GM23338 (cell line): ENCODE measurements at regions not wholly inside any gene's neighbourhood (a gene's known extent, or its start where the extent isn't known, plus 50 kb on each side); places are given as distances from the start of the nearest gene placed in this dataset.

ENCODE experiments used
- EZH2 ChIP-seq: fragments of 200-600 bp; sonication (generic); IDR thresholded peaks from one replicate; pipeline ENCODE4 v1.8.0; 2017; ENCODE audit warnings: antibody characterized with exemption, mild to moderate bottlenecking, low read depth; ENCODE audit not compliant: unreplicated experiment
- STAT1 ChIP-seq: IDR thresholded peaks from one replicate; pipeline ENCODE4 v1.6.1; 2016; ENCODE audit warnings: antibody characterized with exemption; ENCODE audit not compliant: unreplicated experiment
- TF ChIP-seq, protein P1 (sequence below): fragments of 250-450 bp; sonication (Bioruptor Pico); IDR thresholded peaks from 2 replicates; pipeline ENCODE4 v1.5.0; 2020; ENCODE audit warnings: mild to moderate bottlenecking, moderate library complexity
- TF ChIP-seq, protein P2 (sequence below): IDR thresholded peaks from 2 replicates; pipeline ENCODE4 v1.6.1; 2016; ENCODE audit warnings: antibody characterized with exemption
- TF ChIP-seq, protein P3 (sequence below): IDR thresholded peaks from one replicate; pipeline ENCODE4 v1.6.1; 2018; ENCODE audit warnings: antibody characterized with exemption; ENCODE audit not compliant: unreplicated experiment

DNA sequence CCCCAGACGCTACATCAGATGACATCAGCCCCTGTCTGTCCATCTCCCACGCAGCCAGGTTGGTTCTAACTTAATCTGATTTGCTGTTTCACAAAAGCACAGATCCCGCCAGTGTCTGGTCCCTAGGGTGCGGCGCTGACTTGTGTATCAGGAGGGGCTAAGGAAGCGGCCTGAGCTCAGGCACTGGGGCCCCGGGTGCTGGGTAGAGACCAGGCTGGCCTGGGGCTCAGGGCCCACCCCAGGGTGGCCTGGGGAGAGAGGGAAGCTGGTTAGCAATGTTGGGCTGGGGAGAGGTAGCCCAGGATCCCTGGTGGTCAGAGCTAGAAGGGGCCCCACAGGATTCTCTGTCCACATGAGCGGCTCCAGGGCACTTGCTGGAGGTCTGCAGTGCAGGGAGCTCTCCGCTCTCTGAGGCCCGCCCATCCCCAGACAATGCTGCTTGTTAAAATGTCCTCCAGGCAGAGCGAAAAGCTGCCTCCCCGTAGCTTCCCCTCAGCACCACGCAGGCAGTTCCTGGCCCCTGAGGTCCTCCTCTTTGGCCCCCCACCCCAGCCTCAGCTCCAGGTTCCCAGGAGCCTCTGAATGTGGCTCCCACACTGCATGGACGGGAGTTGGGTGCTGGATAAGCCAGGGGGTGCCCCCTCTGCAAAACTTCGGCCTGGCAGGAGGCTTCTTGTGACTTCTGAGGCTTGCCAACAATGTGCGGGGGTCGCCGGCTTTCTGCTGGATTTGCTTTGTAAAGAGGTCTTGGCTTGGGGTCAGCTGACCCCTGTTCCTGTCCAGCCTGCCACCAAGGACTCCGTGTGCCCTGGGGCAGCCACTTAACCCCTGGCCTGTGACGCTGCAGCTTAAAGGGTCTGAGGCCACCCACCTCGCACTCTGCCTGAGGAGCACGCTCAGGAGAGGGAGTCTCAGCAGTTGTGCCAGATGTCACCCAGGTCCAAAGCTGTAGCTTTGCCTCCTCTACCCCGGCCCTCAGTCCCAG is 112.9 kb downstream of the CPZ start (continued):
- TF ChIP-seq, protein P1, sequence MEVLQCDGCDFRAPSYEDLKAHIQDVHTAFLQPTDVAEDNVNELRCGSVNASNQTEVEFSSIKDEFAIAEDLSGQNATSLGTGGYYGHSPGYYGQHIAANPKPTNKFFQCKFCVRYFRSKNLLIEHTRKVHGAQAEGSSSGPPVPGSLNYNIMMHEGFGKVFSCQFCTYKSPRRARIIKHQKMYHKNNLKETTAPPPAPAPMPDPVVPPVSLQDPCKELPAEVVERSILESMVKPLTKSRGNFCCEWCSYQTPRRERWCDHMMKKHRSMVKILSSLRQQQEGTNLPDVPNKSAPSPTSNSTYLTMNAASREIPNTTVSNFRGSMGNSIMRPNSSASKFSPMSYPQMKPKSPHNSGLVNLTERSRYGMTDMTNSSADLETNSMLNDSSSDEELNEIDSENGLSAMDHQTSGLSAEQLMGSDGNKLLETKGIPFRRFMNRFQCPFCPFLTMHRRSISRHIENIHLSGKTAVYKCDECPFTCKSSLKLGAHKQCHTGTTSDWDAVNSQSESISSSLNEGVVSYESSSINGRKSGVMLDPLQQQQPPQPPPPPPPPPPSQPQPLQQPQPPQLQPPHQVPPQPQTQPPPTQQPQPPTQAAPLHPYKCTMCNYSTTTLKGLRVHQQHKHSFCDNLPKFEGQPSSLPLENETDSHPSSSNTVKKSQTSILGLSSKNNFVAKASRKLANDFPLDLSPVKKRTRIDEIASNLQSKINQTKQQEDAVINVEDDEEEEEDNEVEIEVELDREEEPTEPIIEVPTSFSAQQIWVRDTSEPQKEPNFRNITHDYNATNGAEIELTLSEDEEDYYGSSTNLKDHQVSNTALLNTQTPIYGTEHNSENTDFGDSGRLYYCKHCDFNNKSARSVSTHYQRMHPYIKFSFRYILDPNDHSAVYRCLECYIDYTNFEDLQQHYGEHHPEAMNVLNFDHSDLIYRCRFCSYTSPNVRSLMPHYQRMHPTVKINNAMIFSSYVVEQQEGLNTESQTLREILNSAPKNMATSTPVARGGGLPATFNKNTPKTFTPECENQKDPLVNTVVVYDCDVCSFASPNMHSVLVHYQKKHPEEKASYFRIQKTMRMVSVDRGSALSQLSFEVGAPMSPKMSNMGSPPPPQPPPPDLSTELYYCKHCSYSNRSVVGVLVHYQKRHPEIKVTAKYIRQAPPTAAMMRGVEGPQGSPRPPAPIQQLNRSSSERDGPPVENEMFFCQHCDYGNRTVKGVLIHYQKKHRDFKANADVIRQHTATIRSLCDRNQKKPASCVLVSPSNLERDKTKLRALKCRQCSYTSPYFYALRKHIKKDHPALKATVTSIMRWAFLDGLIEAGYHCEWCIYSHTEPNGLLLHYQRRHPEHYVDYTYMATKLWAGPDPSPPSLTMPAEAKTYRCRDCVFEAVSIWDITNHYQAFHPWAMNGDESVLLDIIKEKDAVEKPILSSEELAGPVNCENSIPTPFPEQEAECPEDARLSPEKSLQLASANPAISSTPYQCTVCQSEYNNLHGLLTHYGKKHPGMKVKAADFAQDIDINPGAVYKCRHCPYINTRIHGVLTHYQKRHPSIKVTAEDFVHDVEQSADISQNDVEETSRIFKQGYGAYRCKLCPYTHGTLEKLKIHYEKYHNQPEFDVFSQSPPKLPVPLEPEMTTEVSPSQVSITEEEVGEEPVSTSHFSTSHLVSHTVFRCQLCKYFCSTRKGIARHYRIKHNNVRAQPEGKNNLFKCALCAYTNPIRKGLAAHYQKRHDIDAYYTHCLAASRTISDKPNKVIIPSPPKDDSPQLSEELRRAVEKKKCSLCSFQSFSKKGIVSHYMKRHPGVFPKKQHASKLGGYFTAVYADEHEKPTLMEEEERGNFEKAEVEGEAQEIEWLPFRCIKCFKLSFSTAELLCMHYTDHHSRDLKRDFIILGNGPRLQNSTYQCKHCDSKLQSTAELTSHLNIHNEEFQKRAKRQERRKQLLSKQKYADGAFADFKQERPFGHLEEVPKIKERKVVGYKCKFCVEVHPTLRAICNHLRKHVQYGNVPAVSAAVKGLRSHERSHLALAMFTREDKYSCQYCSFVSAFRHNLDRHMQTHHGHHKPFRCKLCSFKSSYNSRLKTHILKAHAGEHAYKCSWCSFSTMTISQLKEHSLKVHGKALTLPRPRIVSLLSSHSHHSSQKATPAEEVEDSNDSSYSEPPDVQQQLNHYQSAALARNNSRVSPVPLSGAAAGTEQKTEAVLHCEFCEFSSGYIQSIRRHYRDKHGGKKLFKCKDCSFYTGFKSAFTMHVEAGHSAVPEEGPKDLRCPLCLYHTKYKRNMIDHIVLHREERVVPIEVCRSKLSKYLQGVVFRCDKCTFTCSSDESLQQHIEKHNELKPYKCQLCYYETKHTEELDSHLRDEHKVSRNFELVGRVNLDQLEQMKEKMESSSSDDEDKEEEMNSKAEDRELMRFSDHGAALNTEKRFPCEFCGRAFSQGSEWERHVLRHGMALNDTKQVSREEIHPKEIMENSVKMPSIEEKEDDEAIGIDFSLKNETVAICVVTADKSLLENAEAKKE (CRISPR knock-in tag) = no peak
- TF ChIP-seq, protein P2, sequence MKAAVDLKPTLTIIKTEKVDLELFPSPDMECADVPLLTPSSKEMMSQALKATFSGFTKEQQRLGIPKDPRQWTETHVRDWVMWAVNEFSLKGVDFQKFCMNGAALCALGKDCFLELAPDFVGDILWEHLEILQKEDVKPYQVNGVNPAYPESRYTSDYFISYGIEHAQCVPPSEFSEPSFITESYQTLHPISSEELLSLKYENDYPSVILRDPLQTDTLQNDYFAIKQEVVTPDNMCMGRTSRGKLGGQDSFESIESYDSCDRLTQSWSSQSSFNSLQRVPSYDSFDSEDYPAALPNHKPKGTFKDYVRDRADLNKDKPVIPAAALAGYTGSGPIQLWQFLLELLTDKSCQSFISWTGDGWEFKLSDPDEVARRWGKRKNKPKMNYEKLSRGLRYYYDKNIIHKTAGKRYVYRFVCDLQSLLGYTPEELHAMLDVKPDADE = no peak
- no peak for TF ChIP-seq EZH2
- no peak for TF ChIP-seq STAT1
- TF ChIP-seq, protein P3, sequence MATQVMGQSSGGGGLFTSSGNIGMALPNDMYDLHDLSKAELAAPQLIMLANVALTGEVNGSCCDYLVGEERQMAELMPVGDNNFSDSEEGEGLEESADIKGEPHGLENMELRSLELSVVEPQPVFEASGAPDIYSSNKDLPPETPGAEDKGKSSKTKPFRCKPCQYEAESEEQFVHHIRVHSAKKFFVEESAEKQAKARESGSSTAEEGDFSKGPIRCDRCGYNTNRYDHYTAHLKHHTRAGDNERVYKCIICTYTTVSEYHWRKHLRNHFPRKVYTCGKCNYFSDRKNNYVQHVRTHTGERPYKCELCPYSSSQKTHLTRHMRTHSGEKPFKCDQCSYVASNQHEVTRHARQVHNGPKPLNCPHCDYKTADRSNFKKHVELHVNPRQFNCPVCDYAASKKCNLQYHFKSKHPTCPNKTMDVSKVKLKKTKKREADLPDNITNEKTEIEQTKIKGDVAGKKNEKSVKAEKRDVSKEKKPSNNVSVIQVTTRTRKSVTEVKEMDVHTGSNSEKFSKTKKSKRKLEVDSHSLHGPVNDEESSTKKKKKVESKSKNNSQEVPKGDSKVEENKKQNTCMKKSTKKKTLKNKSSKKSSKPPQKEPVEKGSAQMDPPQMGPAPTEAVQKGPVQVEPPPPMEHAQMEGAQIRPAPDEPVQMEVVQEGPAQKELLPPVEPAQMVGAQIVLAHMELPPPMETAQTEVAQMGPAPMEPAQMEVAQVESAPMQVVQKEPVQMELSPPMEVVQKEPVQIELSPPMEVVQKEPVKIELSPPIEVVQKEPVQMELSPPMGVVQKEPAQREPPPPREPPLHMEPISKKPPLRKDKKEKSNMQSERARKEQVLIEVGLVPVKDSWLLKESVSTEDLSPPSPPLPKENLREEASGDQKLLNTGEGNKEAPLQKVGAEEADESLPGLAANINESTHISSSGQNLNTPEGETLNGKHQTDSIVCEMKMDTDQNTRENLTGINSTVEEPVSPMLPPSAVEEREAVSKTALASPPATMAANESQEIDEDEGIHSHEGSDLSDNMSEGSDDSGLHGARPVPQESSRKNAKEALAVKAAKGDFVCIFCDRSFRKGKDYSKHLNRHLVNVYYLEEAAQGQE = no peak
